Heart left ventricle (tissue), 16 donors: ENCODE measurements at regions not wholly inside any gene's neighbourhood (a gene's known extent, or its start where the extent isn't known, plus 50 kb on each side); places are given as distances from the start of the nearest gene placed in this dataset.
A peak's percentile ranks its signal among the peaks of the same experiment; 100 is the strongest.

Source experiments
- ATAC-seq, 4 donors: fragments of 200-7000 bp; cut with Tn5 transposase; one replicate each; pipeline ENCODE4 v1.9.1; 2020 to 2022; ENCODE audit warnings: moderate library complexity in 4 of 4, mild to moderate bottlenecking in 3 of 4, moderate number of reproducible peaks in 1 of 4
- DNase-seq, 5 donors: peaks; one replicate each; pipeline ENCODE4 v3.0.0-alpha.2; 2020
- H3K27ac ChIP-seq, 12 donors: fragments of 200-600 bp; sonication (generic) in 4 of 12; one replicate each; pipeline versions ENCODE4 v1.5.0 to v1.8.0; 2016 to 2022; ENCODE audit warnings: mild to moderate bottlenecking in 2 of 12
- H3K27me3 ChIP-seq, 9 donors: fragments of 200-600 bp; sonication (generic) in 2 of 9; one replicate each; pipeline versions ENCODE4 v1.5.1 to v1.8.0; 2016 to 2022; ENCODE audit warnings: mild to moderate bottlenecking in 3 of 9
- H3K36me3 ChIP-seq, 9 donors: fragments of 200-600 bp; sonication (generic) in 2 of 9; one replicate each; pipeline versions ENCODE4 v1.5.0 to v1.8.0; 2018 to 2022; ENCODE audit warnings: mild to moderate bottlenecking in 2 of 9
- H3K4me1 ChIP-seq, 12 donors: fragments of 200-600 bp; sonication (generic) in 4 of 12; one replicate each; pipeline versions ENCODE4 v1.5.0 to v1.8.0; 2016 to 2022; ENCODE audit warnings: mild to moderate bottlenecking in 3 of 12
- H3K4me3 ChIP-seq, 12 donors: fragments of 200-600 bp; sonication (generic) in 4 of 12; one replicate each; pipeline versions ENCODE4 v1.5.0 to v1.8.0; 2017 to 2022; ENCODE audit warnings: mild to moderate bottlenecking in 9 of 12, moderate library complexity in 4 of 12
- H3K9me3 ChIP-seq, 12 donors: fragments of 200-600 bp; sonication (generic) in 4 of 12; one replicate each; pipeline versions ENCODE4 v1.5.0 to v1.8.0; 2016 to 2022; ENCODE audit warnings: mild to moderate bottlenecking in 1 of 12
- CTCF ChIP-seq, 12 donors: fragments of 200-600 bp; sonication (generic) in 4 of 12; IDR thresholded peaks; one replicate each; pipeline versions ENCODE4 v1.5.0 to v1.8.0; 2018 to 2022; ENCODE audit warnings: antibody characterized with exemption in 12 of 12, mild to moderate bottlenecking in 5 of 12
- POLR2A ChIP-seq, 2 donors: fragments of 450-650 bp; IDR thresholded peaks; one replicate each; pipeline ENCODE4 v1.6.1; 2017; ENCODE audit warnings: antibody characterized with exemption in 2 of 2, mild to moderate bottlenecking in 2 of 2, moderate library complexity in 2 of 2
- WGBS, 4 donors: extraction: QIAGEN DNeasy Blood & Tissue Kit in 2 of 4; methylation state at CpG; one replicate each; pipeline versions ENCODE4 v1.1.5 to v1.1.7; 2013 to 2018; 5-methylcytosine and 5-hydroxymethylcytosine counted together
- intact Hi-C, 10 donors: fragments of 100-400 bp; cut with DNase I; formaldehyde crosslinking; loops; one replicate each; pipeline versions ENCODE4 v1.11.1 to v1.14.2; 2022
- donor health status: ischemic (EF 13 %, LVEDD 7.1; RV severe dilation, severe dysfunction).
- donor health status: healthy with polysubstance abuse.
- donor health status: DM: no; HTN: yes; CAD: no.
- donor health status: DM: no; HTN: no; CAD: no.
- donor health status: ischemic (EF 25% LVEDD 6.9; RV normal size, moderate dysfunction).
- donor health status: ischemic (EF 25% LVEDD 5.7; RV mildly dilated, moderate dysfunction).
- donor health status: healthy.
- donor health status: DM: yes; HTN: yes; CAD: no.
- donor health status: ischemic (EF 35%, LVEDD 5.7; RV mildly dilated, moderate dysfunction).
- donor health status: nonischemic (EF 11% LVEDD 7.7; RV severe dilation, severe dysfunction).
- donor health status: DM: yes; HTN: yes; CAD: no.
- donor health status: PGD.
- donor health status: ischemic (EF 29% LVEDD 5.4; RV normal size, mild dysfunction).
- donor health status: nonischemic (EF 23%, LVEDD 6.1; RV moderate dilation, normal function).

DNA sequence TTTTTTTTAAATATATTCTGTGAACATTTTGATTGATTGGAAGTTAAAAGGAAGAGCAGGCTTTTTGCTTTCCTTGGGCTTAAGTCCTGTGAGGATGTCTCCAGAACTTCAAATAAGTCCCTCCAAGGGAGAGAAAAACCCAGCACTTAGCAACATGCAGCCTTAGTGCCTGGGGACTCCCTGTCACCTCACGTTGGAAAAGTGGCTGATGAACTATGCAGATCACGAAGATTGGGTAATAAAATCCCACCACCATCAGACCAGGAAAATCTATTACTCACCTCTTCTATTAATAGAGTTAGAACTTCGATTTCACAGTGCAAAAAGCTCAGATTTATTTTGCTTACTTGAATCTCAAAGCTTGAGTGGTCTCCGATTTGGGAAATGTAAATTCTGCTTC, 507.0 kb downstream of the MAT2B start:
- intact Hi-C loops, result loop anchor here (2.0 to 10.0 kb wide), 7 partner anchors 462 to 1202 kb away; no protein-coding TSS in a partner anchor
- peaks cover 0 to 2% (median 0%) of the 10 kb centered on the region in 9 donors for H3K27me3 ChIP-seq
- no peaks in the 10 kb centered on the region for H3K4me1 ChIP-seq
- 43 to 51% (median 44%) methylated on average over 4 of the region's 4 CpGs for WGBS, 4 donors
- no peaks in the 10 kb centered on the region for H3K9me3 ChIP-seq
- ATAC-seq (no peak), DNase-seq (no peak)
- no peak for TF ChIP-seq CTCF (IDR thresholded peaks at IDR 0.05)
- H3K36me3 ChIP-seq, result no peaks in the 10 kb centered on the region
- H3K4me3 ChIP-seq, result no peak overlapping the region
- no peak overlapping the region for H3K27ac ChIP-seq

- Histone ChIP-seq H3K4me3 (no peak overlapping the region), H3K27ac (no peak overlapping the region), H3K9me3 (no peaks in the 10 kb centered on the region), H3K36me3 (no peaks in the 10 kb centered on the region), H3K27me3 (peaks cover 0 to 2% (median 0%) of the 10 kb centered on the region in 9 donors), H3K4me1 (no peaks in the 10 kb centered on the region)
- DNase-seq (peak in 3 of 5 donors; percentile 18 to 29 (median 27)), ATAC-seq (no peak)
- intact Hi-C loops, result loop anchor here (2.0 to 10.0 kb wide), 7 partner anchors 462 to 1202 kb away; no protein-coding TSS in a partner anchor
- TF ChIP-seq POLR2A (IDR thresholded peaks at IDR 0.05), result no peak
- TF ChIP-seq CTCF (IDR thresholded peaks at IDR 0.05), result peak; percentile 47 to 72 (median 60)
- 56 to 67% (median 60%) methylated on average over 6 of the region's 6 CpGs for WGBS, 4 donors
Measured at GRCh38 chr5:164013077-164013670, 507.8 kb downstream of the MAT2B start.

- no peak for DNase-seq
- Histone ChIP-seq H3K4me1 (no peaks in the 10 kb centered on the region), H3K27me3 (peaks cover 0 to 2% (median 0%) of the 10 kb centered on the region in 9 donors), H3K9me3 (no peaks in the 10 kb centered on the region), H3K36me3 (no peaks in the 10 kb centered on the region), H3K4me3 (no peak overlapping the region), H3K27ac (no peak overlapping the region)
- WGBS, 4 donors, result 87 to 90% (median 88%) methylated on average over 7 of the region's 7 CpGs
- ATAC-seq, result no peak
- no peak for TF ChIP-seq POLR2A (IDR thresholded peaks at IDR 0.05)
- TF ChIP-seq CTCF (IDR thresholded peaks at IDR 0.05), result no peak
- intact Hi-C loops, result no loop called here
Measured at GRCh38 chr5:164020116-164020515, 514.7 kb downstream of the MAT2B start.

GRCh38 chr5:164027738-164028137, 522.3 kb downstream of the MAT2B start:
- 70 to 79% (median 72%) methylated on average over 2 of the region's 2 CpGs for WGBS, 4 donors
- DNase-seq, result no peak
- intact Hi-C loops, result no loop called here
- ATAC-seq, result no peak
- Histone ChIP-seq H3K27ac (no peak overlapping the region), H3K9me3 (no peaks in the 10 kb centered on the region), H3K36me3 (no peaks in the 10 kb centered on the region), H3K4me3 (no peak overlapping the region), H3K27me3 (no peaks in the 10 kb centered on the region), H3K4me1 (no peaks in the 10 kb centered on the region)
- TF ChIP-seq CTCF (IDR thresholded peaks at IDR 0.05) (no peak), POLR2A (IDR thresholded peaks at IDR 0.05) (no peak)
